ENCODE measurements at regions not wholly inside any gene's neighbourhood (a gene's known extent, or its start where the extent isn't known, plus 50 kb on each side); places are given as distances from the start of the nearest gene placed in this dataset.

DNA sequence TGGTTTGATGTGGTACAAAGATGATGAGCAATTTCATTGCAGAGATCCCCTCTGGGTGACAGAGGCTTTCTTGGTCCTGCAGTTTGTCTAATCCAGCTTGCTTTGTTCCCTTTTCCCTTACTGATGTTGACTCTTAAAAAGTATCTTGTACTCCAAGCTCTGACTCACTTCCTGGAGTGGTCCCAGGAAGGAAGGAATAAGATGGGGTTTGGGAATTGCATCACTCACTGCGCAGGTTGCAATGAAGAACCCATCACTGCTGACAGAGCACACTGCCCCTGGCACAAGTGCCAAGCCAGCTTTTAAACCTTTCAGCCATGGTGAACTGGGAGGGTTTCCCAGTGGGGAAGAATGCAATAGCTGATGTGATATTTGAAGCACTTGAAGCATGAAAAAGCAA is 662.2 kb upstream of the CTNND2 start:
- TF ChIP-seq, protein P1, sequence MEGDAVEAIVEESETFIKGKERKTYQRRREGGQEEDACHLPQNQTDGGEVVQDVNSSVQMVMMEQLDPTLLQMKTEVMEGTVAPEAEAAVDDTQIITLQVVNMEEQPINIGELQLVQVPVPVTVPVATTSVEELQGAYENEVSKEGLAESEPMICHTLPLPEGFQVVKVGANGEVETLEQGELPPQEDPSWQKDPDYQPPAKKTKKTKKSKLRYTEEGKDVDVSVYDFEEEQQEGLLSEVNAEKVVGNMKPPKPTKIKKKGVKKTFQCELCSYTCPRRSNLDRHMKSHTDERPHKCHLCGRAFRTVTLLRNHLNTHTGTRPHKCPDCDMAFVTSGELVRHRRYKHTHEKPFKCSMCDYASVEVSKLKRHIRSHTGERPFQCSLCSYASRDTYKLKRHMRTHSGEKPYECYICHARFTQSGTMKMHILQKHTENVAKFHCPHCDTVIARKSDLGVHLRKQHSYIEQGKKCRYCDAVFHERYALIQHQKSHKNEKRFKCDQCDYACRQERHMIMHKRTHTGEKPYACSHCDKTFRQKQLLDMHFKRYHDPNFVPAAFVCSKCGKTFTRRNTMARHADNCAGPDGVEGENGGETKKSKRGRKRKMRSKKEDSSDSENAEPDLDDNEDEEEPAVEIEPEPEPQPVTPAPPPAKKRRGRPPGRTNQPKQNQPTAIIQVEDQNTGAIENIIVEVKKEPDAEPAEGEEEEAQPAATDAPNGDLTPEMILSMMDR (IDR thresholded peaks at IDR 0.05), result no peak
- TF ChIP-seq POLR2A (IDR thresholded peaks at IDR 0.05), result no peak

Measured in body of pancreas (tissue), 4 donors.